K562 (cell line): ENCODE measurements at regions not wholly inside any gene's neighbourhood (a gene's known extent, or its start where the extent isn't known, plus 50 kb on each side); places are given as distances from the start of the nearest gene placed in this dataset.

Experiments used
- EZH2 ChIP-seq: IDR thresholded peaks from 2 replicates; pipeline ENCODE4 v1.6.1; 2012; ENCODE audit warnings: low read depth, mild to moderate bottlenecking, inconsistent platforms, low read length, borderline replicate concordance
- JUNB ChIP-seq: fragments of 450-650 bp; formaldehyde crosslinking; conservative IDR thresholded peaks from 2 replicates; pipeline ENCODE4 v1.4.0; 2020; ENCODE audit warnings: mild to moderate bottlenecking
- KLF6 ChIP-seq: fragments of 250-450 bp; sonication (Bioruptor Pico); IDR thresholded peaks from 2 replicates; pipeline ENCODE4 v1.4.0; 2020; ENCODE audit warnings: mild to moderate bottlenecking, moderate library complexity, borderline replicate concordance
- ZNF12 ChIP-seq: sonication (generic); formaldehyde crosslinking; IDR thresholded peaks from 2 replicates; pipeline ENCODE4 v1.4.0; 2020; ENCODE audit warnings: mild to moderate bottlenecking, missing genetic modification reagents
- TF ChIP-seq, protein P1 (sequence below): fragments of 450-650 bp; IDR thresholded peaks from 2 replicates; pipeline ENCODE4 v1.6.1; 2016; ENCODE audit warnings: missing biosample characterization, missing genetic modification characterization

DNA sequence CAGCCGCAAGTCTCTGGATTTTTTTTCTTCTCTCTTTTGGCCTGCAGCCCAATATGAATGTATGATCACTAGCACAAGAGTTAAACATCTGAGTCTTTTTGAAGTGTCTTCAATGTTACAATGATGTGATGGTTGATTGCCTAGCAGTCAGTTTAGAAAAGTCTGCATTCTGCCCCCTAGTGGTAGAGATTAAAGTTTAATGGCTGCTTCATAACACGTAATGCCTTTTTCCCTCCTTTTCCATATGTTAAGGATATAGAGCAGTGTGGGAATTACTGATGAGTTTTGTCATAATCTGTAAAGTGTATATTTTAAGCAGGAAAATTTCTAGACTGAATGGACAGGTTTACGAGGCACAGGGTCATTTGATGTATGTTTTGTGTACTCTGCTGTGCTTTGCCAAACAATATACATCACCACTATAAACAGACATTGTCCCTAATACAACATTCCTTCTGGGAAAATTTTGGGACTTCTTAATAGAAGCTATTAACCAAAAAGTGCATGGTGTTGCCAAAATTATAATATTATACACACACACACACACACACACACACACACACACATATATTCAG, 1038.5 kb upstream of the NR2F2 start:
- TF ChIP-seq EZH2 = no peak
- TF ChIP-seq JUNB (CRISPR knock-in tag) = no peak
- TF ChIP-seq KLF6 (CRISPR knock-in tag) = no peak
- no peak for TF ChIP-seq ZNF12
- TF ChIP-seq, protein P1, sequence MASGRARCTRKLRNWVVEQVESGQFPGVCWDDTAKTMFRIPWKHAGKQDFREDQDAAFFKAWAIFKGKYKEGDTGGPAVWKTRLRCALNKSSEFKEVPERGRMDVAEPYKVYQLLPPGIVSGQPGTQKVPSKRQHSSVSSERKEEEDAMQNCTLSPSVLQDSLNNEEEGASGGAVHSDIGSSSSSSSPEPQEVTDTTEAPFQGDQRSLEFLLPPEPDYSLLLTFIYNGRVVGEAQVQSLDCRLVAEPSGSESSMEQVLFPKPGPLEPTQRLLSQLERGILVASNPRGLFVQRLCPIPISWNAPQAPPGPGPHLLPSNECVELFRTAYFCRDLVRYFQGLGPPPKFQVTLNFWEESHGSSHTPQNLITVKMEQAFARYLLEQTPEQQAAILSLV (tag) = no peak
